ENCODE measurements at regions not wholly inside any gene's neighbourhood (a gene's known extent, or its start where the extent isn't known, plus 50 kb on each side); places are given as distances from the start of the nearest gene placed in this dataset.

GRCh38 chr2:34604164-34604563 is 1005.1 kb upstream of the FAM98A start:
- TF ChIP-seq EZH2 (IDR thresholded peaks at IDR 0.05; ENCODE audit: low read length, unreplicated experiment) (no peak), EZH2phosphoT487 (IDR thresholded peaks at IDR 0.05; ENCODE audit: borderline replicate concordance, low read length) (no peak)
